Osteoblast (primary cell): ENCODE measurements at regions not wholly inside any gene's neighbourhood (a gene's known extent, or its start where the extent isn't known, plus 50 kb on each side); places are given as distances from the start of the nearest gene placed in this dataset.

Source experiments
- DNase-seq: peaks from one replicate; pipeline ENCODE4 v3.0.0; 2011; ENCODE audit warnings: low spot score, mixed read lengths; ENCODE audit not compliant: insufficient read length; ENCODE audit errors: missing footprints
- H2AFZ ChIP-seq: 2 replicates; pipeline ENCODE4 v1.6.0; 2011; ENCODE audit warnings: mild to moderate bottlenecking, low read length
- H3K27ac ChIP-seq: 2 replicates; pipeline ENCODE4 v1.5.1; 2011; ENCODE audit warnings: mild to moderate bottlenecking, low read depth, low read length, moderate library complexity
- H3K27me3 ChIP-seq: 2 replicates; pipeline ENCODE4 v1.6.0; 2012; ENCODE audit warnings: mild to moderate bottlenecking, control low read depth, inconsistent platforms, low read length, moderate library complexity; ENCODE audit not compliant: insufficient read depth
- H3K36me3 ChIP-seq: 2 replicates; pipeline ENCODE4 v1.5.1; 2011; ENCODE audit warnings: mild to moderate bottlenecking, low read length, control low read depth, moderate library complexity; ENCODE audit not compliant: insufficient read depth
- H3K4me1 ChIP-seq: 2 replicates; pipeline ENCODE4 v1.5.1; 2011; ENCODE audit warnings: mild to moderate bottlenecking, low read length, control low read depth, moderate library complexity; ENCODE audit not compliant: insufficient read depth
- H3K4me2 ChIP-seq: 2 replicates; pipeline ENCODE4 v1.6.0; 2011; ENCODE audit warnings: mild to moderate bottlenecking, low read length; ENCODE audit not compliant: insufficient read depth
- H3K4me3 ChIP-seq: fragments of 200-600 bp; sonication (generic); 3 replicates; pipeline ENCODE4 v1.5.1; 2012; ENCODE audit warnings: mild to moderate bottlenecking, low read length, inconsistent platforms; ENCODE audit not compliant: insufficient read depth
- H3K79me2 ChIP-seq: 2 replicates; pipeline ENCODE4 v1.6.0; 2012; ENCODE audit warnings: mild to moderate bottlenecking, low read length, control low read depth, inconsistent platforms; ENCODE audit not compliant: insufficient read depth
- H3K9me3 ChIP-seq: 2 replicates; pipeline ENCODE4 v1.5.1; 2011; ENCODE audit warnings: low read depth, low read length, control low read depth
- H4K20me1 ChIP-seq: 2 replicates; pipeline ENCODE4 v1.6.0; 2012; ENCODE audit warnings: mild to moderate bottlenecking, low read length, control low read depth; ENCODE audit not compliant: insufficient read depth
- TF ChIP-seq, protein P1 (sequence below): IDR thresholded peaks from 2 replicates; pipeline ENCODE4 v1.5.1; 2011; ENCODE audit warnings: mild to moderate bottlenecking, low read depth, low read length, moderate library complexity; ENCODE audit errors: extremely low read depth

- Histone ChIP-seq H3K27ac (no peak overlapping the region), H3K79me2 (no peaks in the 10 kb centered on the region), H3K36me3 (no peaks in the 10 kb centered on the region), H3K27me3 (no peaks in the 10 kb centered on the region), H2AFZ (no peak overlapping the region), H4K20me1 (no peaks in the 10 kb centered on the region), H3K4me2 (no peak overlapping the region), H3K9me3 (no peaks in the 10 kb centered on the region), H3K4me1 (no peaks in the 10 kb centered on the region), H3K4me3 (no peak overlapping the region)
- TF ChIP-seq, protein P1, sequence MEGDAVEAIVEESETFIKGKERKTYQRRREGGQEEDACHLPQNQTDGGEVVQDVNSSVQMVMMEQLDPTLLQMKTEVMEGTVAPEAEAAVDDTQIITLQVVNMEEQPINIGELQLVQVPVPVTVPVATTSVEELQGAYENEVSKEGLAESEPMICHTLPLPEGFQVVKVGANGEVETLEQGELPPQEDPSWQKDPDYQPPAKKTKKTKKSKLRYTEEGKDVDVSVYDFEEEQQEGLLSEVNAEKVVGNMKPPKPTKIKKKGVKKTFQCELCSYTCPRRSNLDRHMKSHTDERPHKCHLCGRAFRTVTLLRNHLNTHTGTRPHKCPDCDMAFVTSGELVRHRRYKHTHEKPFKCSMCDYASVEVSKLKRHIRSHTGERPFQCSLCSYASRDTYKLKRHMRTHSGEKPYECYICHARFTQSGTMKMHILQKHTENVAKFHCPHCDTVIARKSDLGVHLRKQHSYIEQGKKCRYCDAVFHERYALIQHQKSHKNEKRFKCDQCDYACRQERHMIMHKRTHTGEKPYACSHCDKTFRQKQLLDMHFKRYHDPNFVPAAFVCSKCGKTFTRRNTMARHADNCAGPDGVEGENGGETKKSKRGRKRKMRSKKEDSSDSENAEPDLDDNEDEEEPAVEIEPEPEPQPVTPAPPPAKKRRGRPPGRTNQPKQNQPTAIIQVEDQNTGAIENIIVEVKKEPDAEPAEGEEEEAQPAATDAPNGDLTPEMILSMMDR = no peak
- DNase-seq = no peak
Observed at GRCh38 chr7:51459809-51460208, 143.2 kb upstream of the COBL start.

- TF ChIP-seq, protein P1 = no peak
- H3K36me3 ChIP-seq = no peaks in the 10 kb centered on the region
Observed at GRCh38 chr7:51458693-51459092, 142.1 kb upstream of the COBL start.

DNA sequence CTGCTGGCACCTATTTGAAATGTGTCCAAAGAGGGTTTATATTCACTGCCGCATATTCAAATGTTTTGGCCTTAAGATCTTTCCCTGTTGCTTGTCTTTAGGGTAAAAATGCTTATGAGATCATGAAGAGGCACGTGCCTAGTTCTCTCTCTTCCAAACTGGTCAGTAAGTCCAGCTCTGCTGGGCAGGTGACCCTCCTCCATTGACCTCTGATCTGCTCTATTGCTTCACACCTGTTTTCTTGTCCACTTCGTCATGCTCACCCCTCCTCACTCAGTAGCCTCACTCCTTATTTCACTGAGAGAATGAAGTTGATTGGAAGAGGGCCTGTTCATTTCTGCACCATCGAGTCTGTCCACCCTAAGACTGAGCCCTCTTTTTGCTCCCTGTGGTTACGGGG, 140.5 kb upstream of the COBL start:
- no peak overlapping the region for H3K4me3 ChIP-seq
- H3K27me3 ChIP-seq = no peaks in the 10 kb centered on the region
- H3K36me3 ChIP-seq = no peaks in the 10 kb centered on the region
- H2AFZ ChIP-seq = no peak overlapping the region
- TF ChIP-seq, protein P1 = no peak
- no peaks in the 10 kb centered on the region for H3K9me3 ChIP-seq
- H3K4me2 ChIP-seq = no peak overlapping the region
- DNase-seq = no peak
- H3K27ac ChIP-seq = no peak overlapping the region
- H4K20me1 ChIP-seq = no peaks in the 10 kb centered on the region
- H3K4me1 ChIP-seq = no peaks in the 10 kb centered on the region
- no peaks in the 10 kb centered on the region for H3K79me2 ChIP-seq

More at GRCh38 chr7:51458693-51459092, 142.1 kb upstream of the COBL start:
- H3K4me3 ChIP-seq = no peak overlapping the region
- no peak overlapping the region for H3K27ac ChIP-seq
- DNase-seq = no peak
- H3K4me1 ChIP-seq = no peaks in the 10 kb centered on the region
- no peaks in the 10 kb centered on the region for H3K79me2 ChIP-seq
- H3K9me3 ChIP-seq = no peaks in the 10 kb centered on the region
- no peaks in the 10 kb centered on the region for H4K20me1 ChIP-seq
- H3K4me2 ChIP-seq = no peak overlapping the region
- H2AFZ ChIP-seq = no peak overlapping the region
- no peaks in the 10 kb centered on the region for H3K27me3 ChIP-seq

- Histone ChIP-seq H3K36me3 (no peaks in the 10 kb centered on the region), H3K79me2 (no peaks in the 10 kb centered on the region), H3K9me3 (no peaks in the 10 kb centered on the region), H3K27me3 (no peaks in the 10 kb centered on the region), H4K20me1 (no peaks in the 10 kb centered on the region), H3K4me3 (no peak overlapping the region), H3K27ac (no peak overlapping the region), H2AFZ (no peak overlapping the region), H3K4me2 (no peak overlapping the region), H3K4me1 (no peaks in the 10 kb centered on the region)
- DNase-seq = no peak
- TF ChIP-seq, protein P1 = no peak
Observed at GRCh38 chr7:51456431-51457060, 139.9 kb upstream of the COBL start.
